SK-N-MC (cell line): ENCODE measurements at regions not wholly inside any gene's neighbourhood (a gene's known extent, or its start where the extent isn't known, plus 50 kb on each side); places are given as distances from the start of the nearest gene placed in this dataset.

Source experiments
- DNase-seq: peaks from one replicate; pipeline ENCODE4 v3.0.0-alpha.2; 2011; ENCODE audit warnings: low read depth, low spot score
- H3K27ac ChIP-seq: fragments of 200-600 bp; sonication (generic); 2 replicates; pipeline ENCODE4 v1.5.1; 2016; ENCODE audit warnings: mixed run types
- H3K36me3 ChIP-seq: fragments of 200-600 bp; sonication (generic); 2 replicates; pipeline ENCODE4 v1.6.1; 2017; ENCODE audit warnings: antibody characterized with exemption, low read length, mixed read lengths; ENCODE audit not compliant: insufficient read depth
- H3K4me3 ChIP-seq: fragments of 200-600 bp; sonication (generic); 2 replicates; pipeline ENCODE4 v1.5.1; 2016
- H3K9ac ChIP-seq: fragments of 200-600 bp; sonication (generic); 2 replicates; pipeline ENCODE4 v1.8.0; 2017; ENCODE audit warnings: mixed run types, mixed read lengths; ENCODE audit not compliant: insufficient read length
- H3K9me3 ChIP-seq: fragments of 200-600 bp; sonication (generic); 2 replicates; pipeline ENCODE4 v1.6.1; 2017; ENCODE audit warnings: low read depth, mild to moderate bottlenecking, antibody characterized with exemption, low read length, moderate library complexity, mixed read lengths
- EZH2 ChIP-seq: fragments of 200-600 bp; sonication (generic); IDR thresholded peaks from one replicate; pipeline ENCODE4 v1.6.1; 2017; ENCODE audit warnings: antibody characterized with exemption
- FOXP2 ChIP-seq: optimal IDR thresholded peaks from 2 replicates; pipeline ENCODE3; 2011; ENCODE audit warnings: mild to moderate bottlenecking, moderate library complexity; ENCODE audit not compliant: insufficient read depth; ENCODE audit errors: extremely low read length, control extremely low read depth
- POLR2AphosphoS5 ChIP-seq: IDR thresholded peaks from 2 replicates; pipeline ENCODE4 v1.6.1; 2012; ENCODE audit warnings: mild to moderate bottlenecking, low read depth, low read length, borderline replicate concordance

- Histone ChIP-seq H3K9me3 (no peaks in the 10 kb centered on the region), H3K9ac (no peak overlapping the region), H3K36me3 (no peaks in the 10 kb centered on the region), H3K4me3 (no peak overlapping the region), H3K27ac (peak overlapping the region; percentile 71)
- TF ChIP-seq POLR2AphosphoS5 (no peak), FOXP2 (no peak), EZH2 (no peak)
- no peak for DNase-seq
Measured at GRCh38 chr12:94042321-94042720, 106.1 kb upstream of the PLXNC1 start.

DNA sequence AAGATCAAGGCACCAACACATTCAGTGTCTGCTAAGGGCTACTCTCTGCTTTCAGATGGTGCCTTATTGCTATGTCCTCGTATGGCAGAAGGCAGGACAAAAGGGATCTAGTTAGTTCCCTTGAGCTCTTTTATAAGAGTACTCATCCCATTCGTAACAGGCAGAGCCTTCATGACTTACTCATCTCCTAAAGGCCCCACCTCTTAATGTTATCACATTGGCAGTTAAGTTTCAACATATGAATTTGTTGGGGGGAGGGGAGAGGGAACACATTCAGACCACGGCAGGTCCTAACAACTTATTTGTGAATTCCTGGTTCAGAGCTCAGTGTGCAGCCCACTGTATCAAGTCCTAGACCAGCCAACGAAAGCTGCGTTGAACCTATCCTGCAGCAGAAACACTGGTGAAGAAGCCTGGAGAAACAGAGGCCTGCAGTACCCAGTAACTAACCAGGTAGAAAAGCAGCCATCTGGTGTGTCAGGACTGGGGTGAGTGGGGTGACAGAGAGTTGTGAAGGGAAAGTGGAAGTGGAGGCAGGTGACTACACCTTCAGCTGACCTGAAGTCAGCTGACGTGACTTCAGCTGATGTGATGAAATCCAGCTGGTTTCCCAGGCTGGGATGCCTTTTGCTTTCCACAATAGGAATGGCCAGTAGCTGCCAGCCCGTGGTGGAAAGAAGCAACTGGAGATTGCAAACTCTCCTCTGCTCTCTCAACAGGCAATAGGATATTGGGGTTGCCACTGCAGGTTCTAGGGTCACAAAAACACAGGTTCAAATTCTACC, 101.6 kb upstream of the PLXNC1 start:
- H3K9ac ChIP-seq = no peak overlapping the region
- TF ChIP-seq FOXP2 (no peak), POLR2AphosphoS5 (no peak), EZH2 (no peak)
- DNase-seq = no peak

DNA sequence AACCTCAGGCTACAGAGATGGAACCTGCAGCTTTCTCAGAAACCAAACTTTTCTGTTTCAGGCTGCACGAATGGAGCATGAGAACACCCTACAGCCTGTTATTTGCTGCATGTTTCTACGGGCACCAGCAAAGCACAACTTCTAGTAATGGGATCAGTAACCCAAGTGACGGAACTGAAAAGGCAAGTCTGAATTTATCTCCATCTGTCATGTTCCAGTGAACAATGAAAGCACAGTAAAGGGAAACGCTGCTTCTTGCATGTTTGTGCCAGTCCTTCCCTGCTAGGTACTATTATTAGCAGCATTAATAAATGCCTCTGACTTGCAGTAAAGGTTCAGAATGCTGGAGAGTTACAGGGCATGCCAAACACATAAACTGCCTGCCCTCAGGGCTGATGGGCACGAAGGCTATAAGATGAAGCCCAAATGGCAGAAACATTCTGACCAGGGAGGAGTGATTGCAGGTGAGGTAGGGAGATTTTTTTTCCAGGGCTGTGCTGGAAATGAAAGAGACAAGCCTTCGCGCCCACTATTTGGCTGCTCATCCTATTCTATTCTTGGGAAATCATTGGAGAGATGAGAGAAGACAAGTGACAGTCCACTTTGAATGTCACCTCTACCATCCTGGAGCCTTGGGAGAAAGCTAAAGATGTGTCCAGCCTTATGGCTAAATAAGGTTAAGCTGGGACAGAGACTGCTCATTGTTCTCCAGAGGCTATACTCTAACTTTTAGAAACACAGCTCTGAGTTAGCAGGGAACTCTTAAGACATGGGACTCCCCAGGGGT, 100.4 kb upstream of the PLXNC1 start:
- H3K9ac ChIP-seq = no peak overlapping the region
- no peak overlapping the region for H3K4me3 ChIP-seq
- H3K36me3 ChIP-seq = no peaks in the 10 kb centered on the region
- H3K9me3 ChIP-seq = no peaks in the 10 kb centered on the region
- no peak overlapping the region for H3K27ac ChIP-seq
- no peak for DNase-seq
- TF ChIP-seq POLR2AphosphoS5 (no peak), FOXP2 (no peak), EZH2 (no peak)

More for the DNA sequence above, 101.6 kb upstream of the PLXNC1 start:
- Histone ChIP-seq H3K9me3 (no peaks in the 10 kb centered on the region), H3K36me3 (no peaks in the 10 kb centered on the region), H3K27ac (no peak overlapping the region), H3K4me3 (no peak overlapping the region)

DNA sequence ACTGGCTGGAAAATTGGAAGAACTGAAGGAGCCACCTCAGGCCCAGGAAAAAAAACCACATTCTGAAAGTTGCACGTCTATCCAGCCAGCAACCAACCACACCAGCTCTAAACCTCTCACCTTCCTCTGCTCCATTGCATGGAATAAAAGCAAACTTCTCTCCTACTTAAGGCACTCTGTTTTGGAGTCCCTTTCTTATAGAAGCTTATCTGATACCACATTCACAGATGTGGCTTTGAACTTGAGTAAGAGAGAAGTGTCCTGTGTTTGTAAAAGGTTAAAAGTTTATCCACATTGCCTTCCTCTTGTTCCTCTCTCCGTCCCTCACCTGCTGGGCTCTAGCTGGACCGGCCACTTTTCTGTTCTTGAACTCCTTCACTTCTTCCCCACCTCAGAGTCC, 99.6 kb upstream of the PLXNC1 start:
- H3K4me3 ChIP-seq = no peak overlapping the region
- no peak overlapping the region for H3K9ac ChIP-seq
- no peaks in the 10 kb centered on the region for H3K36me3 ChIP-seq
- no peaks in the 10 kb centered on the region for H3K9me3 ChIP-seq
- no peak for DNase-seq
- no peak for TF ChIP-seq POLR2AphosphoS5
- no peak for TF ChIP-seq EZH2
- no peak for TF ChIP-seq FOXP2
- H3K27ac ChIP-seq = no peak overlapping the region

DNA sequence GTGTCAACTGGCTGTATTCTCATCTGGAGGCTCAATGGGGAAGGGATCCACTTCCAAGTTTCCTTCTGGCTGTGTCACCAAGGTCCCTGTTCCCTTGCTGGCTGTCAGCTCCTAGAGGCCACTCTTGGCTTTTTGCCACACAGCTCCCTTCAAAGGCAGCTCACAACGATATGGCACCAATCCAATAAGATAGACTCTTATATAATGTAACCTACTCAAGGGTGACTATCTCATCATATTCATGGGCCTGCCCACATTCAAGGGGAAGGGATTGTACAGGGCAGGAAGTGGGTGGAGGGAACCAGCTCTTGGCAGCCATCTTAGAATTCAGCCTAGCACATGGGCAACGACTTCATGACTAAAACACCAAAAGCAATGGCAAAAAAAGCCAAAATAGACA, 98.7 kb upstream of the PLXNC1 start:
- H3K27ac ChIP-seq = no peak overlapping the region
- no peak overlapping the region for H3K4me3 ChIP-seq
- H3K9me3 ChIP-seq = no peaks in the 10 kb centered on the region
- TF ChIP-seq POLR2AphosphoS5 = no peak
- no peak for DNase-seq
- H3K36me3 ChIP-seq = no peaks in the 10 kb centered on the region
- no peak overlapping the region for H3K9ac ChIP-seq

DNA sequence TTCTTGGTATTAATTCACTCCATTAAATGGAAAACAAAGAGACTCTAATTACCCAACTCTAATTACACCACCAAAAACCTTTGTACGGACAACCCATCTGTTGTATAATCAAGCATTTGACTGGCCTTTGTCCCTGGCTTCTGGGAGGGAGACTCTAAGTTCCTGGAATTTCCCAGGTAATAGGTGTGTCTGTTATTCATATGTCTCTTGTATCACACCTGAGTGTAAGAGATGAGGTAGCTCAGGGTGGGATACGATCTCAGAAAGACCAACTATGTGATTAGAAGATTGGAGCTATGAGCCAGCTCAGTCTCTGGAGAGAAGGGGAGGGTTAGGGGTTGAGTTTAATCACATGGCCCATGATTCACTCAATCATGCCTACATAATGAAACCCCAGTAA, 94.7 kb upstream of the PLXNC1 start:
- Histone ChIP-seq H3K27ac (no peak overlapping the region), H3K9ac (no peak overlapping the region), H3K4me3 (no peak overlapping the region), H3K36me3 (no peaks in the 10 kb centered on the region), H3K9me3 (no peaks in the 10 kb centered on the region)
- no peak for DNase-seq
- TF ChIP-seq EZH2 (no peak), POLR2AphosphoS5 (no peak), FOXP2 (no peak)

DNA sequence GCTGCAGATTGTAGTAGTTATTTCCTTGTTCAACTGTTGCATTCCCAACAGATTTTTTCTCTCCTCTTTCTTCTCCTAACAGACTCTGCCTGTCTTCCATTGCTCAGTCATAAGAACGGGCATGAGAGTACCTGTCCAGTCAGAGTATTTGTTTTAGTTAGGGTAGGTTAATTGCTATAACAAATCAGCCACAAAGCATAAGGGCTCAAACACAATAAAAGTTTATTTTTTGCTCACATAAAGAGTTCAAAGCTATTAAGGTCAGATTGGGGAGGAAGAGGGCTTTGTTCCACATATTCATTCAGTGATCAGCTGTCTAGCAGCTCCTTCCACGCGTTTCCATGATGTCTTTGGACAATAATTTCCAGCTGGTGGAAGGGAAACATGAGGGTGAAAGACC, 92.8 kb upstream of the PLXNC1 start:
- H3K9me3 ChIP-seq = no peaks in the 10 kb centered on the region
- TF ChIP-seq EZH2 (no peak), POLR2AphosphoS5 (no peak), FOXP2 (no peak)
- no peaks in the 10 kb centered on the region for H3K36me3 ChIP-seq
- no peak overlapping the region for H3K4me3 ChIP-seq
- DNase-seq = no peak
- no peak overlapping the region for H3K27ac ChIP-seq
- H3K9ac ChIP-seq = no peak overlapping the region

- Histone ChIP-seq H3K27ac (no peak overlapping the region), H3K36me3 (no peaks in the 10 kb centered on the region), H3K9me3 (no peaks in the 10 kb centered on the region), H3K9ac (no peak overlapping the region), H3K4me3 (no peak overlapping the region)
- TF ChIP-seq POLR2AphosphoS5 (no peak), FOXP2 (no peak), EZH2 (no peak)
- DNase-seq = no peak
Measured at GRCh38 chr12:94056419-94057158, 91.8 kb upstream of the PLXNC1 start.
